H1 (cell line): ENCODE measurements at regions not wholly inside any gene's neighbourhood (a gene's known extent, or its start where the extent isn't known, plus 50 kb on each side); places are given as distances from the start of the nearest gene placed in this dataset.

Experiments used
- CTCF ChIA-PET: fragments of 300-600 bp; sonication (Branson Sonifier 250); formaldehyde crosslinking; loops from one replicate; lab custom pipeline; 2021; ENCODE audit not compliant: partially characterized antibody; lab: Charles Lee
- POLR2A ChIA-PET: fragments of 300-600 bp; sonication (Branson Sonifier 250); formaldehyde crosslinking; loops from one replicate; lab custom pipeline; 2021; ENCODE audit warnings: inconsistent platforms; ENCODE audit not compliant: partially characterized antibody; lab: Charles Lee
- DNase-seq, 2 experiments: peaks; one replicate each; pipeline versions ENCODE4 v3.0.0 to v3.0.0-alpha.2; 2010 to 2022; ENCODE audit warnings: low spot score in 2 of 2, low read depth in 1 of 2, mixed read lengths in 1 of 2
- FAIRE-seq: peaks from 2 replicates; lab custom pipeline; 2011; peaks lifted over from hg19 to GRCh38; lab: Jason Lieb, UNC
- H2AFZ ChIP-seq: 2 replicates; pipeline ENCODE4 v1.8.1; 2012; ENCODE audit warnings: low read length, inconsistent platforms
- H2AK5ac ChIP-seq: 2 replicates; pipeline ENCODE4 v1.6.1; 2013; ENCODE audit warnings: low read depth, low read length
- H2BK120ac ChIP-seq: replicated peaks from 2 replicates; pipeline ENCODE3; 2013; ENCODE audit warnings: low read depth, low read length, inconsistent platforms
- H2BK12ac ChIP-seq: 2 replicates; pipeline ENCODE4 v1.6.1; 2013; ENCODE audit warnings: low read depth, low read length
- H2BK15ac ChIP-seq: 2 replicates; pipeline ENCODE4 v1.6.1; 2013; ENCODE audit warnings: low read length
- H2BK20ac ChIP-seq: 2 replicates; pipeline ENCODE4 v1.6.1; 2013; ENCODE audit warnings: low read length
- H2BK5ac ChIP-seq: 2 replicates; pipeline ENCODE4 v1.6.1; 2013; ENCODE audit warnings: low read depth, low read length
- H3K14ac ChIP-seq: 2 replicates; pipeline ENCODE4 v1.6.1; 2013; ENCODE audit warnings: inconsistent platforms; ENCODE audit not compliant: insufficient read length
- H3K18ac ChIP-seq: 2 replicates; pipeline ENCODE4 v1.6.1; 2013; ENCODE audit warnings: low read length; ENCODE audit errors: extremely low read depth
- H3K23ac ChIP-seq: 2 replicates; pipeline ENCODE4 v1.6.1; 2013; ENCODE audit warnings: inconsistent platforms; ENCODE audit not compliant: insufficient read length
- H3K23me2 ChIP-seq: 2 replicates; pipeline ENCODE4 v1.6.1; 2013; ENCODE audit warnings: low read depth, low read length
- H3K27ac ChIP-seq: 2 replicates; pipeline ENCODE4 v1.6.1; 2011; ENCODE audit warnings: low read depth, low read length, inconsistent platforms
- H3K27me3 ChIP-seq, 4 experiments: replicated peaks in 1 of 4; 1 replicate in 1 of 4; 2 replicates in 3 of 4; pipeline versions ENCODE4 v1.6.1 to v1.8.1; 2011 to 2013; ENCODE audit warnings: low read length in 3 of 4, mild to moderate bottlenecking in 3 of 4, inconsistent platforms in 2 of 4, mixed read lengths in 2 of 4, moderate library complexity in 1 of 4; ENCODE audit not compliant: control insufficient read depth in 3 of 4, insufficient read depth in 3 of 4; ENCODE audit errors: extremely low read depth in 1 of 4
- H3K36me3 ChIP-seq, 4 experiments: 2 replicates each; pipeline versions ENCODE4 v1.6.1 to v1.8.1; 2011 to 2013; ENCODE audit warnings: mild to moderate bottlenecking in 4 of 4, low read length in 3 of 4, moderate library complexity in 2 of 4, control low read depth in 1 of 4, inconsistent platforms in 1 of 4; ENCODE audit not compliant: insufficient read depth in 4 of 4, control insufficient read depth in 2 of 4
- H3K4ac ChIP-seq: replicated peaks from 2 replicates; pipeline ENCODE3; 2013; ENCODE audit warnings: low read length, low read depth, mixed read lengths, inconsistent platforms; ENCODE audit not compliant: insufficient read length
- H3K4me1 ChIP-seq, 4 experiments: replicated peaks in 1 of 4; 1 replicate in 1 of 4; 2 replicates in 3 of 4; pipeline versions ENCODE4 v1.6.1 to v1.8.1; 2011 to 2013; ENCODE audit warnings: low read length in 3 of 4, inconsistent platforms in 2 of 4, mixed read lengths in 1 of 4; ENCODE audit not compliant: insufficient read depth in 4 of 4, control insufficient read depth in 3 of 4
- H3K4me2 ChIP-seq, 2 experiments: 2 replicates each; pipeline versions ENCODE4 v1.6.1 to v1.8.1; 2011 to 2013; ENCODE audit warnings: low read depth in 2 of 2, low read length in 2 of 2, control low read depth in 1 of 2, inconsistent platforms in 1 of 2, mild to moderate bottlenecking in 1 of 2; ENCODE audit not compliant: insufficient read depth in 1 of 2
- H3K4me3 ChIP-seq, 4 experiments: fragments of 200-600, 300-600 bp in 1 of 4; sonication (generic), shearing (Covaris generic), sonication (Bioruptor Twin) in 1 of 4; 2 replicates each; pipeline versions ENCODE4 v1.5.1 to v1.8.1; 2011 to 2016; ENCODE audit warnings: low read length in 4 of 4, low read depth in 3 of 4, control low read depth in 2 of 4, inconsistent platforms in 2 of 4, mild to moderate bottlenecking in 2 of 4, mixed read lengths in 1 of 4, moderate library complexity in 1 of 4; ENCODE audit not compliant: insufficient read depth in 2 of 4; ENCODE audit errors: extremely low read depth in 1 of 4
- H3K56ac ChIP-seq: replicated peaks from 2 replicates; pipeline ENCODE3; 2013; ENCODE audit warnings: low read depth, mild to moderate bottlenecking, mixed read lengths, low read length, inconsistent platforms; ENCODE audit not compliant: insufficient read length
- H3K79me1 ChIP-seq: 2 replicates; pipeline ENCODE4 v1.6.1; 2013; ENCODE audit warnings: low read depth, low read length, control low read depth
- H3K79me2 ChIP-seq, 2 experiments: 2 replicates each; pipeline versions ENCODE4 v1.6.1 to v1.8.1; 2012 to 2013; ENCODE audit warnings: low read length in 2 of 2, mild to moderate bottlenecking in 2 of 2, inconsistent platforms in 1 of 2; ENCODE audit not compliant: insufficient read depth in 2 of 2, control insufficient read depth in 1 of 2
- H3K9ac ChIP-seq, 4 experiments: replicated peaks in 1 of 4; 1 replicate in 1 of 4; 2 replicates in 3 of 4; pipeline versions ENCODE4 v1.6.1 to v1.8.1; 2011 to 2013; ENCODE audit warnings: low read depth in 3 of 4, low read length in 3 of 4, control low read depth in 2 of 4, mild to moderate bottlenecking in 2 of 4, moderate library complexity in 2 of 4, inconsistent platforms in 1 of 4; ENCODE audit errors: extremely low read depth in 1 of 4
- H3K9me3 ChIP-seq, 2 experiments: 2 replicates each; pipeline versions ENCODE4 v1.6.1 to v1.8.1; 2012 to 2013; ENCODE audit warnings: mild to moderate bottlenecking in 2 of 2, moderate library complexity in 2 of 2, control low read depth in 1 of 2, inconsistent platforms in 1 of 2, low read depth in 1 of 2, low read length in 1 of 2, mixed read lengths in 1 of 2; ENCODE audit not compliant: insufficient read depth in 2 of 2
- H4K20me1 ChIP-seq, 2 experiments: replicated peaks in 1 of 2; 2 replicates each; pipeline versions ENCODE3 to v1.8.1; 2011 to 2013; ENCODE audit warnings: inconsistent platforms in 2 of 2, low read length in 2 of 2, mild to moderate bottlenecking in 1 of 2; ENCODE audit not compliant: insufficient read depth in 2 of 2, control insufficient read depth in 1 of 2
- H4K5ac ChIP-seq: 2 replicates; pipeline ENCODE4 v1.6.1; 2013; ENCODE audit warnings: low read length, low read depth, mixed read lengths, inconsistent platforms; ENCODE audit not compliant: insufficient read length
- H4K8ac ChIP-seq: 2 replicates; pipeline ENCODE4 v1.8.0; 2013; ENCODE audit warnings: mild to moderate bottlenecking, moderate library complexity, low read length, inconsistent platforms; ENCODE audit not compliant: insufficient read depth; ENCODE audit errors: extremely low read depth
- H4K91ac ChIP-seq: replicated peaks from 2 replicates; pipeline ENCODE3; 2013; ENCODE audit warnings: low read length, mixed read lengths, inconsistent platforms; ENCODE audit not compliant: insufficient read length
- CEBPB ChIP-seq: IDR thresholded peaks from 2 replicates; pipeline ENCODE4 v1.6.1; 2012; ENCODE audit warnings: low read depth, low read length
- GABPA ChIP-seq: IDR thresholded peaks from 2 replicates; pipeline ENCODE4 v1.6.1; 2011; ENCODE audit warnings: mild to moderate bottlenecking, low read length, moderate library complexity, borderline replicate concordance; ENCODE audit not compliant: insufficient read depth
- GTF2F1 ChIP-seq: IDR thresholded peaks from 2 replicates; pipeline ENCODE4 v1.6.1; 2012; ENCODE audit warnings: low read depth, low read length, improper control_type of control experiment, borderline replicate concordance
- JUN ChIP-seq: IDR thresholded peaks from 2 replicates; pipeline ENCODE4 v1.6.1; 2011; ENCODE audit warnings: low read depth, mild to moderate bottlenecking, improper control_type of control experiment, low read length
- RBBP5 ChIP-seq: IDR thresholded peaks from 2 replicates; pipeline ENCODE4 v1.7.1; 2012; ENCODE audit warnings: low read depth, mild to moderate bottlenecking, inconsistent platforms, low read length, moderate library complexity, borderline replicate concordance
- SAP30 ChIP-seq: fragments of 300-600 bp; sonication (generic); IDR thresholded peaks from 2 replicates; pipeline ENCODE4 v1.7.1; 2012; ENCODE audit warnings: low read length, moderate library complexity, mild to moderate bottlenecking, inconsistent platforms; ENCODE audit not compliant: insufficient read depth, insufficient replicate concordance
- SIN3A ChIP-seq, 2 experiments: IDR thresholded peaks in 1 of 2; conservative IDR thresholded peaks in 1 of 2; 2 replicates each; pipeline ENCODE4 v1.6.1; 2011 to 2012; ENCODE audit warnings: low read length in 2 of 2, improper control_type of control experiment in 1 of 2, low read depth in 1 of 2, mild to moderate bottlenecking in 1 of 2
- USF2 ChIP-seq: IDR thresholded peaks from 2 replicates; pipeline ENCODE4 v1.6.1; 2011; ENCODE audit warnings: low read length, improper control_type of control experiment
- WGBS, 2 experiments: shearing (Covaris generic) in 1 of 2; methylation state at CpG; one replicate each; pipeline versions ENCODE4 v1.1.6 to v1.1.7; 2013 to 2015; ENCODE audit warnings: low lambda C conversion rate in 2 of 2, mixed read lengths in 2 of 2, inconsistent platforms in 1 of 2, low coverage in 1 of 2, missing lambda C conversion rate in 1 of 2; ENCODE audit not compliant: insufficient replicate concordance in 2 of 2, insufficient coverage in 1 of 2, insufficient read length in 1 of 2; ENCODE audit errors: extremely low coverage in 1 of 2, missing lambda C conversion rate in 1 of 2; 5-methylcytosine and 5-hydroxymethylcytosine counted together
- TF ChIP-seq, protein P1 (sequence below): IDR thresholded peaks from 2 replicates; pipeline ENCODE4 v1.6.1; 2011; ENCODE audit warnings: low read depth, mild to moderate bottlenecking, low read length; ENCODE audit not compliant: insufficient read depth

- no peak overlapping the region for H3K4me2 ChIP-seq
- no peaks in the 10 kb centered on the region for H3K27me3 ChIP-seq
- H3K79me2 ChIP-seq = no peaks in the 10 kb centered on the region
- ChIA-PET CTCF (no interaction called here), POLR2A (no interaction called here)
- no peaks in the 10 kb centered on the region for H3K79me1 ChIP-seq
- H4K5ac ChIP-seq = no peak overlapping the region
- FAIRE-seq = no peak
- peaks cover 0 to 17% (median 11%) of the 10 kb centered on the region in 4 experiments; a peak in 6 of 7 replicates for H3K4me1 ChIP-seq
- peak overlapping the region; percentile 80 for H2BK120ac ChIP-seq
- peak overlapping the region; percentile 80; the same call in 1 of the 2 replicates for H2BK20ac ChIP-seq
- H3K9me3 ChIP-seq = no peaks in the 10 kb centered on the region
- H4K20me1 ChIP-seq = no peaks in the 10 kb centered on the region
- WGBS, 2 experiments = 87% methylated on average over 5 of the region's 5 CpGs; no CpG with 5 or more reads in 1 of the 2 experiments
- no peak overlapping the region for H3K4me3 ChIP-seq
- H4K91ac ChIP-seq = no peak overlapping the region
- H2BK5ac ChIP-seq = no peak overlapping the region
- H3K36me3 ChIP-seq = no peaks in the 10 kb centered on the region
- H2BK15ac ChIP-seq = no peak overlapping the region
- no peak overlapping the region for H3K27ac ChIP-seq
- 0 out of 2 replicates have a peak overlapping the region, but pooled peaks have one; percentile 12 for H2AFZ ChIP-seq
- H2AK5ac ChIP-seq = no peak overlapping the region
- TF ChIP-seq SIN3A (conservative IDR thresholded peaks at IDR 0.05 in 1 of 2, IDR thresholded peaks at IDR 0.05 in 1 of 2; ENCODE audit: low read depth in 1 of 2, low read length in 2 of 2) (no peak), RBBP5 (no peak), GABPA (no peak), JUN (no peak), CEBPB (no peak), GTF2F1 (no peak), SAP30 (no peak), USF2 (no peak)
- TF ChIP-seq, protein P1, sequence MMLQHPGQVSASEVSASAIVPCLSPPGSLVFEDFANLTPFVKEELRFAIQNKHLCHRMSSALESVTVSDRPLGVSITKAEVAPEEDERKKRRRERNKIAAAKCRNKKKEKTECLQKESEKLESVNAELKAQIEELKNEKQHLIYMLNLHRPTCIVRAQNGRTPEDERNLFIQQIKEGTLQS = no peak
- no peak overlapping the region for H3K9ac ChIP-seq
- H3K18ac ChIP-seq = no peak overlapping the region
- H3K23ac ChIP-seq = no peak overlapping the region
- no peaks in the 10 kb centered on the region for H3K23me2 ChIP-seq
- H3K14ac ChIP-seq = no peak overlapping the region
- H3K4ac ChIP-seq = peak overlapping the region; percentile 92
- H3K56ac ChIP-seq = no peak overlapping the region
- no peak overlapping the region; the same call in 1 of the 2 replicates for H2BK12ac ChIP-seq
- no peak overlapping the region for H4K8ac ChIP-seq
- DNase-seq = no peak
Observed at GRCh38 chr6:168834801-168835200, 393.8 kb downstream of the SMOC2 start.
